Keratinocyte (primary cell): ENCODE measurements at regions not wholly inside any gene's neighbourhood (a gene's known extent, or its start where the extent isn't known, plus 50 kb on each side); places are given as distances from the start of the nearest gene placed in this dataset.

Experiments used
- DNase-seq: peaks from one replicate; pipeline ENCODE4 v3.0.0-alpha.2; 2011; ENCODE audit warnings: low read depth, missing footprints, low spot score
- FAIRE-seq: peaks from 2 replicates; lab custom pipeline; 2011; peaks lifted over from hg19 to GRCh38; lab: Jason Lieb, UNC
- H2AFZ ChIP-seq: 2 replicates; pipeline ENCODE4 v1.6.0; 2012; ENCODE audit warnings: low read length, control low read depth, inconsistent platforms; ENCODE audit not compliant: control insufficient read depth
- H3K27ac ChIP-seq: 2 replicates; pipeline ENCODE4 v1.5.1; 2011; ENCODE audit warnings: low read length; ENCODE audit not compliant: control insufficient read depth, insufficient read depth
- H3K27me3 ChIP-seq: 3 replicates; pipeline ENCODE4 v1.6.0; 2011; ENCODE audit warnings: low read length; ENCODE audit not compliant: control insufficient read depth, insufficient read depth; ENCODE audit errors: extremely low read depth
- H3K36me3 ChIP-seq, 2 experiments: 2 replicates in 1 of 2; 3 replicates in 1 of 2; pipeline ENCODE4 v1.5.1; 2011; ENCODE audit warnings: low read length in 2 of 2, mild to moderate bottlenecking in 1 of 2; ENCODE audit not compliant: control insufficient read depth in 2 of 2, insufficient read depth in 2 of 2; ENCODE audit errors: extremely low read depth in 1 of 2
- H3K4me1 ChIP-seq: 3 replicates; pipeline ENCODE4 v1.5.1; 2011; ENCODE audit warnings: low read length; ENCODE audit not compliant: control insufficient read depth, insufficient read depth; ENCODE audit errors: extremely low read depth
- H3K4me2 ChIP-seq: 3 replicates; pipeline ENCODE4 v1.6.0; 2011; ENCODE audit warnings: low read depth, low read length; ENCODE audit not compliant: control insufficient read depth, insufficient read depth; ENCODE audit errors: extremely low read depth
- H3K4me3 ChIP-seq, 3 experiments: fragments of 200-600 bp in 1 of 3; sonication (generic) in 1 of 3; 2 replicates in 2 of 3; 3 replicates in 1 of 3; pipeline ENCODE4 v1.5.1; 2011 to 2016; ENCODE audit warnings: low read length in 3 of 3, mild to moderate bottlenecking in 3 of 3, control low read depth in 2 of 3, inconsistent platforms in 1 of 3, low read depth in 1 of 3, mixed read lengths in 1 of 3, mixed run types in 1 of 3, moderate library complexity in 1 of 3; ENCODE audit not compliant: control insufficient read depth in 2 of 3, insufficient read depth in 2 of 3; ENCODE audit errors: extremely low read depth in 1 of 3
- H3K79me2 ChIP-seq: 2 replicates; pipeline ENCODE4 v1.6.0; 2012; ENCODE audit warnings: low read length; ENCODE audit not compliant: control insufficient read depth, insufficient read depth
- H3K9ac ChIP-seq: 3 replicates; pipeline ENCODE4 v1.6.0; 2011; ENCODE audit warnings: low read length; ENCODE audit not compliant: control insufficient read depth, insufficient read depth; ENCODE audit errors: extremely low read depth
- H3K9me1 ChIP-seq: 3 replicates; pipeline ENCODE4 v1.6.0; 2011; ENCODE audit warnings: low read length; ENCODE audit not compliant: control insufficient read depth, insufficient read depth; ENCODE audit errors: extremely low read depth
- H3K9me3 ChIP-seq: 2 replicates; pipeline ENCODE4 v1.5.1; 2012; ENCODE audit warnings: low read depth, low read length; ENCODE audit not compliant: control insufficient read depth
- H4K20me1 ChIP-seq: 3 replicates; pipeline ENCODE4 v1.6.0; 2011; ENCODE audit warnings: low read length; ENCODE audit not compliant: control insufficient read depth, insufficient read depth; ENCODE audit errors: extremely low read depth
- EZH2 ChIP-seq: IDR thresholded peaks from one replicate; pipeline ENCODE4 v1.6.1; 2012; ENCODE audit warnings: inconsistent platforms, mild to moderate bottlenecking, low read length, moderate library complexity
- dilution Hi-C: fragments of 300-500 bp; cut with MboI; formaldehyde crosslinking; loops from one replicate; pipeline ENCODE4 v1.7.0; 2020; ENCODE audit warnings: low sequenced_read_pairs; ENCODE audit not compliant: extremely low pct_ligation_motif_present
- TF ChIP-seq, protein P1 (sequence below), 3 experiments: IDR thresholded peaks in 1 of 3; conservative IDR thresholded peaks in 1 of 3; optimal IDR thresholded peaks in 1 of 3; 2 replicates in 2 of 3; 3 replicates in 1 of 3; pipeline versions ENCODE3 to v1.5.1; 2011; ENCODE audit warnings: low read length in 3 of 3, mild to moderate bottlenecking in 3 of 3, moderate library complexity in 2 of 3, control low read depth in 1 of 3, inconsistent platforms in 1 of 3; ENCODE audit not compliant: insufficient read depth in 2 of 3; ENCODE audit errors: extremely low read depth in 1 of 3

DNA sequence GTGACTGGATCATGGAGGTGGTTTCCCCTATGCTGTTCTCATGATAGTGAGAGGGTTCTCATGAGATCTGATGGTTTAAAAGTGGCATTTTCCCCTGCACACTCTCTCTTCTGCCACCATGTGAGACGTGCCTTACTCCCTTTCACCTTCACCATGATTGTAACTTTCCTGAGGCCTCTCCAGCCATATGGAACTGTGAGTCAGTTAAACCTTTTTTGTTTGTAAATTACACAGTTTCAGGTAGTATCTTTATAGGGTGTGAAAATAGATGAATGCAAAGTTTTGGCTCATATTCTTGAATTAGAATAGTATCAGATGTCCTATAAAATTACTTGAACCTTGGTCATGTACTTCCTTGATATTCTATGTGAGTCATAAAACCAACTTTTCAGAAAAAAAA is 252.1 kb upstream of the TMEM229A start:
- Histone ChIP-seq H3K27ac (no peak overlapping the region), H3K4me3 (no peak overlapping the region), H3K9me3 (no peaks in the 10 kb centered on the region), H3K27me3 (no peaks in the 10 kb centered on the region), H2AFZ (no peak overlapping the region), H3K36me3 (no peaks in the 10 kb centered on the region), H4K20me1 (no peaks in the 10 kb centered on the region), H3K4me2 (no peak overlapping the region), H3K9me1 (no peaks in the 10 kb centered on the region), H3K79me2 (no peaks in the 10 kb centered on the region), H3K4me1 (no peaks in the 10 kb centered on the region), H3K9ac (no peak overlapping the region)
- dilution Hi-C loops: no loop called here
- DNase-seq: no peak
- FAIRE-seq: no peak
- TF ChIP-seq, protein P1, sequence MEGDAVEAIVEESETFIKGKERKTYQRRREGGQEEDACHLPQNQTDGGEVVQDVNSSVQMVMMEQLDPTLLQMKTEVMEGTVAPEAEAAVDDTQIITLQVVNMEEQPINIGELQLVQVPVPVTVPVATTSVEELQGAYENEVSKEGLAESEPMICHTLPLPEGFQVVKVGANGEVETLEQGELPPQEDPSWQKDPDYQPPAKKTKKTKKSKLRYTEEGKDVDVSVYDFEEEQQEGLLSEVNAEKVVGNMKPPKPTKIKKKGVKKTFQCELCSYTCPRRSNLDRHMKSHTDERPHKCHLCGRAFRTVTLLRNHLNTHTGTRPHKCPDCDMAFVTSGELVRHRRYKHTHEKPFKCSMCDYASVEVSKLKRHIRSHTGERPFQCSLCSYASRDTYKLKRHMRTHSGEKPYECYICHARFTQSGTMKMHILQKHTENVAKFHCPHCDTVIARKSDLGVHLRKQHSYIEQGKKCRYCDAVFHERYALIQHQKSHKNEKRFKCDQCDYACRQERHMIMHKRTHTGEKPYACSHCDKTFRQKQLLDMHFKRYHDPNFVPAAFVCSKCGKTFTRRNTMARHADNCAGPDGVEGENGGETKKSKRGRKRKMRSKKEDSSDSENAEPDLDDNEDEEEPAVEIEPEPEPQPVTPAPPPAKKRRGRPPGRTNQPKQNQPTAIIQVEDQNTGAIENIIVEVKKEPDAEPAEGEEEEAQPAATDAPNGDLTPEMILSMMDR (optimal IDR thresholded peaks at IDR 0.05 in 1 of 3, IDR thresholded peaks at IDR 0.05 in 1 of 3, conservative IDR thresholded peaks at IDR 0.05 in 1 of 3; ENCODE audit: extremely low read depth in 1 of 3, insufficient read depth in 2 of 3, low read length in 3 of 3): no peak
- TF ChIP-seq EZH2: no peak

DNA sequence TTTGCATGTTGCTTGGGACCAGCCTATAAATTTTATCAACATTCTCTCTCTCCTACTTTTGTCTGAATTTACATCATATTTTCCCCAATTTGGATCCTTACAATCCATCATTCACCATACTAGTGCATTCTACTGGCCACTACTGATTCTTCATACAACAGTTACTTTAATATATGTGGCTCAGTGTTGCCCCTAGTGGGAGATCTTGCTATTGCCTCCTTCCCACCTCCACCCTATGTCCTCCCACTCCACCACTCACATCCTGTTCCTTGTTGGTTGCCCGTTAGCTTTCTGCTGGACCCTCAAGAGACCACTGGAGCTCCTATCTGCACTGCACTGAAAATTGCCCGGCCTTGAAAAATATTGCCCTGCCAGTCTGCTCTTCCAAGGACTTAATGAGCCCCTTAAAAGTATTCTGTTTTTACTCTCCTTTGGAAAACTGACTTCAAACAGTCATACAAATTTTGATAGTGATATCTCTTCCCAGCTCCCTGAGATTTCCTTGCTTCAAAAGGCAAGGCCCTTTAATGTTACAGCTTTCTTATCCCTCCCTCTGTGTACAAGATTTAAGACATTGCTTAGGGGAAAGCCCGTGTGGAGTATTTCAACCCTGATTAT is 243.2 kb upstream of the TMEM229A start:
- DNase-seq (peak; percentile 9), FAIRE-seq (no peak)
- no peaks in the 10 kb centered on the region for H3K27me3 ChIP-seq
- no peaks in the 10 kb centered on the region for H3K9me3 ChIP-seq
- no peak overlapping the region for H3K4me3 ChIP-seq
- H3K36me3 ChIP-seq: no peaks in the 10 kb centered on the region
- H3K79me2 ChIP-seq: no peaks in the 10 kb centered on the region
- no peaks in the 10 kb centered on the region for H4K20me1 ChIP-seq
- no peak for TF ChIP-seq EZH2
- TF ChIP-seq, protein P1 (optimal IDR thresholded peaks at IDR 0.05 in 1 of 3, IDR thresholded peaks at IDR 0.05 in 1 of 3, conservative IDR thresholded peaks at IDR 0.05 in 1 of 3; ENCODE audit: extremely low read depth in 1 of 3, insufficient read depth in 2 of 3, low read length in 3 of 3): peak; percentile 61 to 81 (median 71)
- H3K9ac ChIP-seq: no peak overlapping the region
- no peak overlapping the region for H2AFZ ChIP-seq
- no peaks in the 10 kb centered on the region for H3K4me1 ChIP-seq
- no peaks in the 10 kb centered on the region for H3K9me1 ChIP-seq
- no peak overlapping the region for H3K4me2 ChIP-seq
- H3K27ac ChIP-seq: no peak overlapping the region
- dilution Hi-C loops: no loop called here
